GM12878 (cell line): ENCODE measurements at regions not wholly inside any gene's neighbourhood (a gene's known extent, or its start where the extent isn't known, plus 50 kb on each side); places are given as distances from the start of the nearest gene placed in this dataset.

Source experiments
- ATAC-seq: fragments of 200-7000 bp; cut with Tn5 transposase; 3 replicates; pipeline ENCODE4 v1.9.1; 2020; ENCODE audit warnings: mild to moderate bottlenecking, moderate library complexity
- BruUV-seq: library from RNA; stranded (reverse); fragments of 400-500 nt; replicated peaks from 2 replicates; lab custom pipeline; 2021; lab: Mats Ljungman, UMichigan
- CTCF ChIA-PET: fragments of 300-600 bp; sonication (Branson Sonifier 250); formaldehyde crosslinking; extraction: SDS; loops from one replicate; lab custom pipeline; 2021; ENCODE audit warnings: inconsistent platforms; lab: Yijun Ruan, JAX
- POLR2A ChIA-PET: fragments of 350-600 bp; formaldehyde crosslinking; extraction: SDS; loops from one replicate; lab custom pipeline; 2021; ENCODE audit warnings: inconsistent platforms; lab: Charles Lee
- RAD21 ChIA-PET: fragments of 300-600 bp; sonication (Branson Sonifier 250); formaldehyde crosslinking; loops from one replicate; lab custom pipeline; 2023; ENCODE audit warnings: antibody characterized with exemption; ENCODE audit not compliant: unreplicated experiment; lab: Charles Lee
- SMC1A ChIA-PET: fragments of 300-600 bp; sonication (Branson Sonifier 250); formaldehyde crosslinking; loops from one replicate; lab custom pipeline; 2023; ENCODE audit not compliant: unreplicated experiment, uncharacterized antibody; lab: Charles Lee
- DNase-seq: peaks from one replicate; pipeline ENCODE4 v3.0.0-alpha.2; 2011; ENCODE audit warnings: low read depth, low spot score
- FAIRE-seq: peaks from 3 replicates; lab custom pipeline; 2011; peaks lifted over from hg19 to GRCh38; lab: Jason Lieb, UNC
- H2AFZ ChIP-seq: 2 replicates; pipeline ENCODE4 v1.6.0; 2011; ENCODE audit warnings: low read depth, low read length, control low read depth; ENCODE audit not compliant: control insufficient read depth
- H3K27ac ChIP-seq: 2 replicates; pipeline ENCODE4 v1.5.1; 2011; ENCODE audit warnings: control low read depth; ENCODE audit not compliant: control insufficient read depth, insufficient read depth
- H3K27me3 ChIP-seq, 2 experiments: replicated peaks in 1 of 2; 2 replicates each; pipeline versions ENCODE4 v1.6.0 to v1.6.1; 2011; ENCODE audit warnings: low read length in 1 of 2; ENCODE audit not compliant: control insufficient read depth in 2 of 2, insufficient read depth in 2 of 2
- H3K36me3 ChIP-seq, 2 experiments: 2 replicates each; pipeline ENCODE4 v1.5.1; 2011; ENCODE audit warnings: low read length in 1 of 2; ENCODE audit not compliant: control insufficient read depth in 2 of 2, insufficient read depth in 2 of 2
- H3K4me1 ChIP-seq: 2 replicates; pipeline ENCODE4 v1.6.1; 2011; ENCODE audit warnings: mild to moderate bottlenecking, low read length, moderate library complexity, mixed read lengths; ENCODE audit not compliant: control insufficient read depth, insufficient read depth
- H3K4me2 ChIP-seq: 2 replicates; pipeline ENCODE4 v1.6.0; 2011; ENCODE audit warnings: control low read depth; ENCODE audit not compliant: control insufficient read depth, insufficient read depth
- H3K4me3 ChIP-seq: fragments of 200-600 bp; sonication (generic); 2 replicates; pipeline ENCODE4 v1.5.1; 2016
- H3K79me2 ChIP-seq: 2 replicates; pipeline ENCODE4 v1.6.0; 2011; ENCODE audit warnings: low read length; ENCODE audit not compliant: control insufficient read depth, insufficient read depth
- H3K9ac ChIP-seq: 2 replicates; pipeline ENCODE4 v1.8.0; 2011; ENCODE audit warnings: low read length, control low read depth, mixed read lengths; ENCODE audit not compliant: control insufficient read depth, insufficient read depth
- H3K9me3 ChIP-seq: replicated peaks from 3 replicates; pipeline ENCODE4 v1.5.1; 2011; ENCODE audit warnings: mild to moderate bottlenecking, low read length; ENCODE audit not compliant: control insufficient read depth, insufficient read depth
- H4K20me1 ChIP-seq: 2 replicates; pipeline ENCODE4 v1.6.0; 2011; ENCODE audit not compliant: control insufficient read depth, insufficient read depth
- CHD1 ChIP-seq: IDR thresholded peaks from 2 replicates; pipeline ENCODE4 v1.6.1; 2012; ENCODE audit warnings: low read depth, low read length, improper control_type of control experiment
- CHD2 ChIP-seq: IDR thresholded peaks from 2 replicates; pipeline ENCODE4 v1.6.1; 2011; ENCODE audit warnings: low read depth, low read length, improper control_type of control experiment, borderline replicate concordance
- E2F8 ChIP-seq: fragments of 450-650 bp; IDR thresholded peaks from 2 replicates; pipeline ENCODE4 v1.6.1; 2018; ENCODE audit warnings: mild to moderate bottlenecking, low read depth, moderate library complexity; ENCODE audit not compliant: partially characterized antibody
- IKZF2 ChIP-seq, 2 experiments: fragments of 450-650 bp; IDR thresholded peaks; 2 replicates each; pipeline ENCODE4 v1.6.1; 2017; ENCODE audit warnings: mild to moderate bottlenecking in 2 of 2, moderate library complexity in 2 of 2
- IRF4 ChIP-seq: IDR thresholded peaks from 2 replicates; pipeline ENCODE4 v1.6.1; 2011; ENCODE audit warnings: low read depth, low read length
- JUNB ChIP-seq: IDR thresholded peaks from 2 replicates; pipeline ENCODE4 v1.6.1; 2016; ENCODE audit warnings: antibody characterized with exemption, mild to moderate bottlenecking
- MTA2 ChIP-seq: fragments of 450-650 bp; IDR thresholded peaks from 2 replicates; pipeline ENCODE4 v1.6.1; 2016; ENCODE audit warnings: low read depth, mild to moderate bottlenecking, moderate library complexity
- NFIC ChIP-seq: IDR thresholded peaks from 2 replicates; pipeline ENCODE4 v1.6.1; 2012; ENCODE audit warnings: low read depth, mild to moderate bottlenecking, inconsistent platforms, low read length, moderate library complexity
- NFYA ChIP-seq: IDR thresholded peaks from 2 replicates; pipeline ENCODE4 v1.6.1; 2011; ENCODE audit warnings: low read depth, mild to moderate bottlenecking, low read length, improper control_type of control experiment, borderline replicate concordance
- NFYB ChIP-seq: IDR thresholded peaks from 2 replicates; pipeline ENCODE4 v1.6.1; 2011; ENCODE audit warnings: low read depth, mild to moderate bottlenecking, low read length, improper control_type of control experiment, moderate library complexity; ENCODE audit not compliant: insufficient read depth
- RELA ChIP-seq: fragments of 450-650 bp; IDR thresholded peaks from 2 replicates; pipeline ENCODE4 v1.8.0; 2014; ENCODE audit warnings: borderline replicate concordance; ENCODE audit not compliant: partially characterized antibody
- SUPT20H ChIP-seq: IDR thresholded peaks from 2 replicates; pipeline ENCODE4 v1.6.1; 2011; ENCODE audit warnings: low read depth, mild to moderate bottlenecking, low read length, moderate library complexity, borderline replicate concordance; ENCODE audit not compliant: control insufficient read depth
- SUZ12 ChIP-seq: fragments of 200-600 bp; sonication (generic); IDR thresholded peaks from one replicate; pipeline ENCODE4 v1.6.1; 2018; ENCODE audit warnings: antibody characterized with exemption, mild to moderate bottlenecking; ENCODE audit not compliant: unreplicated experiment
- TBL1XR1 ChIP-seq: IDR thresholded peaks from 2 replicates; pipeline ENCODE4 v1.6.1; 2012; ENCODE audit warnings: low read depth, low read length, improper control_type of control experiment
- TCF3 ChIP-seq: IDR thresholded peaks from 2 replicates; pipeline ENCODE4 v1.6.1; 2012; ENCODE audit warnings: low read depth, mild to moderate bottlenecking, low read length, borderline replicate concordance; ENCODE audit not compliant: insufficient read depth
- WGBS: methylation state at CpG from one replicate; pipeline ENCODE4 v1.1.6; 2016; ENCODE audit warnings: low lambda C conversion rate; ENCODE audit not compliant: insufficient replicate concordance, insufficient coverage; ENCODE audit errors: missing lambda C conversion rate; 5-methylcytosine and 5-hydroxymethylcytosine counted together
- in situ Hi-C: fragments of 300-500 bp; cut with MboI; formaldehyde crosslinking; loops from 9 replicates; pipeline ENCODE4 v1.14.3; 2018; ENCODE audit warnings: mixed read lengths
- intact Hi-C: fragments of 100-400 bp; cut with micrococcal nuclease; formaldehyde crosslinking; loops from one replicate; pipeline ENCODE4 v1.14.2; 2022; ENCODE audit not compliant: unreplicated experiment
- TF ChIP-seq, protein P1 (sequence below): IDR thresholded peaks from 2 replicates; pipeline ENCODE4 v1.6.1; 2012; ENCODE audit warnings: improper control_type of control experiment, low read depth, low read length; ENCODE audit not compliant: insufficient replicate concordance

- TF ChIP-seq SUPT20H = no peak
- TF ChIP-seq CHD2 = no peak
- no peak for TF ChIP-seq CHD1
- no peak for TF ChIP-seq E2F8
- TF ChIP-seq RELA = no peak
Measured at GRCh38 chr2:188022389-188022788, 269.3 kb upstream of the GULP1 start (continued).

DNA sequence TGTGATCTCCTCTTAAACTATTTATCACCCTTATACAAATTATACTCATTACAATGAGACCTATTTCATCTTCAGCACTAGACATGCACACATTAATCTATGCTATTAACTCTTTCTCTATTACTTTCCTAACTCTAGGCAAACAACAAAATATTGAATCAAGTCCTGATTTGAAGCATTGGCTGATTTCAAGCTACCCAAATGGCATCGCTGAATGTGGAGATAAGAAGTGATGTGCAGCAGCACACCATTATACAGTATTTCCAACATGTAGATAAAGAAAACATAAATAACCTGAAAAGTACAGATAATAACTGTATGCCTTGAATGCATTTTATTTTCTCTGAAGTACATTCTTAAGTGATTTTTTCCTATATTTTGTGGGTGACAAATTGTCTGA is 268.6 kb upstream of the GULP1 start:
- FAIRE-seq = no peak
- no peak overlapping the region for H3K27ac ChIP-seq
- H3K36me3 ChIP-seq = no peaks in the 10 kb centered on the region
- no peaks in the 10 kb centered on the region for H3K9me3 ChIP-seq
- no peaks in the 10 kb centered on the region for H3K27me3 ChIP-seq
- ChIA-PET RAD21 (no interaction called here), SMC1A (no interaction called here), POLR2A (no interaction called here), CTCF (interaction anchor here (1.1 kb wide), 1 partner anchor 9 kb away, joined by 3 read pairs; no protein-coding TSS in a partner anchor)
- ATAC-seq = no peak
- no peak overlapping the region for H3K9ac ChIP-seq
- intact Hi-C loops (no loop called here), in situ Hi-C loops (no loop called here)
- no TSS peak for BruUV-seq
- H3K79me2 ChIP-seq = no peaks in the 10 kb centered on the region
- WGBS = 100% methylated on average over 1 of the region's 1 CpG
- no peak for DNase-seq
- no peak overlapping the region for H3K4me2 ChIP-seq
- H2AFZ ChIP-seq = no peak overlapping the region
- H3K4me3 ChIP-seq = no peak overlapping the region
- H3K4me1 ChIP-seq = no peaks in the 10 kb centered on the region
- H4K20me1 ChIP-seq = no peaks in the 10 kb centered on the region
- no peak for TF ChIP-seq SUZ12
- no peak for TF ChIP-seq MTA2
- TF ChIP-seq NFYB = no peak
- TF ChIP-seq NFYA = no peak
- TF ChIP-seq JUNB = no peak
- TF ChIP-seq, protein P1, sequence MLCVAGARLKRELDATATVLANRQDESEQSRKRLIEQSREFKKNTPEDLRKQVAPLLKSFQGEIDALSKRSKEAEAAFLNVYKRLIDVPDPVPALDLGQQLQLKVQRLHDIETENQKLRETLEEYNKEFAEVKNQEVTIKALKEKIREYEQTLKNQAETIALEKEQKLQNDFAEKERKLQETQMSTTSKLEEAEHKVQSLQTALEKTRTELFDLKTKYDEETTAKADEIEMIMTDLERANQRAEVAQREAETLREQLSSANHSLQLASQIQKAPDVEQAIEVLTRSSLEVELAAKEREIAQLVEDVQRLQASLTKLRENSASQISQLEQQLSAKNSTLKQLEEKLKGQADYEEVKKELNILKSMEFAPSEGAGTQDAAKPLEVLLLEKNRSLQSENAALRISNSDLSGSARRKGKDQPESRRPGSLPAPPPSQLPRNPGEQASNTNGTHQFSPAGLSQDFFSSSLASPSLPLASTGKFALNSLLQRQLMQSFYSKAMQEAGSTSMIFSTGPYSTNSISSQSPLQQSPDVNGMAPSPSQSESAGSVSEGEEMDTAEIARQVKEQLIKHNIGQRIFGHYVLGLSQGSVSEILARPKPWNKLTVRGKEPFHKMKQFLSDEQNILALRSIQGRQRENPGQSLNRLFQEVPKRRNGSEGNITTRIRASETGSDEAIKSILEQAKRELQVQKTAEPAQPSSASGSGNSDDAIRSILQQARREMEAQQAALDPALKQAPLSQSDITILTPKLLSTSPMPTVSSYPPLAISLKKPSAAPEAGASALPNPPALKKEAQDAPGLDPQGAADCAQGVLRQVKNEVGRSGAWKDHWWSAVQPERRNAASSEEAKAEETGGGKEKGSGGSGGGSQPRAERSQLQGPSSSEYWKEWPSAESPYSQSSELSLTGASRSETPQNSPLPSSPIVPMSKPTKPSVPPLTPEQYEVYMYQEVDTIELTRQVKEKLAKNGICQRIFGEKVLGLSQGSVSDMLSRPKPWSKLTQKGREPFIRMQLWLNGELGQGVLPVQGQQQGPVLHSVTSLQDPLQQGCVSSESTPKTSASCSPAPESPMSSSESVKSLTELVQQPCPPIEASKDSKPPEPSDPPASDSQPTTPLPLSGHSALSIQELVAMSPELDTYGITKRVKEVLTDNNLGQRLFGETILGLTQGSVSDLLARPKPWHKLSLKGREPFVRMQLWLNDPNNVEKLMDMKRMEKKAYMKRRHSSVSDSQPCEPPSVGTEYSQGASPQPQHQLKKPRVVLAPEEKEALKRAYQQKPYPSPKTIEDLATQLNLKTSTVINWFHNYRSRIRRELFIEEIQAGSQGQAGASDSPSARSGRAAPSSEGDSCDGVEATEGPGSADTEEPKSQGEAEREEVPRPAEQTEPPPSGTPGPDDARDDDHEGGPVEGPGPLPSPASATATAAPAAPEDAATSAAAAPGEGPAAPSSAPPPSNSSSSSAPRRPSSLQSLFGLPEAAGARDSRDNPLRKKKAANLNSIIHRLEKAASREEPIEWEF = no peak
- no peak for TF ChIP-seq TBL1XR1
- TF ChIP-seq IKZF2 (IDR thresholded peaks at IDR 0.05) = no peak
- no peak for TF ChIP-seq IRF4
- no peak for TF ChIP-seq TCF3
- TF ChIP-seq NFIC = no peak
